Fibroblast of lung (primary cell): ENCODE measurements at regions not wholly inside any gene's neighbourhood (a gene's known extent, or its start where the extent isn't known, plus 50 kb on each side); places are given as distances from the start of the nearest gene placed in this dataset.

Experiments used
- CTCF ChIP-seq, 2 donors: IDR thresholded peaks in 1 of 2; conservative IDR thresholded peaks in 1 of 2; 1 replicate in 1 of 2; 2 replicates in 1 of 2; pipeline ENCODE4 v1.5.1; 2011 to 2012; ENCODE audit warnings: low read length in 2 of 2, control low read depth in 1 of 2, inconsistent platforms in 1 of 2, low read depth in 1 of 2, mild to moderate bottlenecking in 1 of 2
- EZH2 ChIP-seq: IDR thresholded peaks from 2 replicates; pipeline ENCODE4 v1.5.1; 2012; ENCODE audit warnings: low read length, control low read depth, mild to moderate bottlenecking; ENCODE audit errors: missing control alignments

DNA sequence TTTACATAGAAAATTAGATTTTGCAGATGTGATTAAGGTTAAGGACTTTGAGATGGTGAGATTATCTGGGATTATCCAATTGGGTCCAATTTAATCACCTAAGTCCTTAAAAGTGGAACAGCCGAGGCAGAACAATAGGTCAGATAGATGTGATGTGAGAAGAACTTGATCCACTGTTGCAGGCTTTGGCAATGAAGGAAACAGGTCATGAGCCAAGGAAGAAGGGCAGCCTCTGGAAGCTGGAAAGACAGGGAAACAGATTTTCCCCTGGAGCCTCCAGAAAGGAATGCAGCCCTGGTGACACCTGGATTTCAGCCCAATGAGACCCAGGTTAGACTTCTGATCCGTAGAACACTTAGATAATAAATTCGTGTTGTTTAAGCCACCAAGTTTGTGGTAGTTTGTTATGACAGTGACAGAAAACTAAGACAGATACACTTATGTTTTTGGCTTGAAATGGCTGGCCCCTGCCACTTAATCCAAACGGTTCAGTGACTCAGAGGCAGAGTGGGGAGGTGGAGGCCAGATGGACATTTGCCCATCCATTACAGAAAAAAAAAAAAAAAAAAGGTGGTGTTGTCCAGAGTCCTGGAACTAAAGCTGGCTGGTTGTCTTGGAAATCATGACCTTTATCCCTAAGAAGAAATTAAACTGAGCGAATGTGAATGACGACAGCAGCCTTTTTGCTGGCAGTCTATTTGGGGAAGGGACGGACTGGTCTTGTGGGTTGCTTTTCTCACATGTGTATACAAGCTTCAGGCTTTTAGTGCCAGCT, 181.9 kb upstream of the NRXN3 start:
- TF ChIP-seq EZH2 (no peak), CTCF (conservative IDR thresholded peaks at IDR 0.05 in 1 of 2, IDR thresholded peaks at IDR 0.05 in 1 of 2; ENCODE audit: low read depth in 1 of 2, low read length in 2 of 2) (no peak)
